HEK293 (cell line): ENCODE measurements at regions not wholly inside any gene's neighbourhood (a gene's known extent, or its start where the extent isn't known, plus 50 kb on each side); places are given as distances from the start of the nearest gene placed in this dataset.

ENCODE experiments used
- CTCF ChIA-PET: fragments of 350-600 bp; formaldehyde crosslinking; extraction: SDS; loops from one replicate; lab custom pipeline; 2021; ENCODE audit warnings: antibody characterized with exemption; lab: Yijun Ruan, JAX
- POLR2A ChIA-PET: fragments of 300-600 bp; formaldehyde crosslinking; extraction: SDS; loops from one replicate; lab custom pipeline; 2020; ENCODE audit warnings: antibody characterized with exemption, inconsistent platforms; lab: Yijun Ruan, JAX
- H3K27ac ChIP-seq: fragments of 200-500 bp; sonication (Bioruptor generic); 2 replicates; pipeline ENCODE4 v1.5.1; 2014; ENCODE audit warnings: low read depth, low read length, control low read depth, inconsistent platforms; ENCODE audit errors: extremely low read depth
- H3K36me3 ChIP-seq, 2 experiments: fragments of 200-500 bp in 1 of 2; sonication (Bioruptor generic) in 1 of 2; 1 replicate in 1 of 2; 2 replicates in 1 of 2; pipeline ENCODE4 v1.5.1; 2014 to 2017; ENCODE audit warnings: inconsistent platforms in 2 of 2, low read length in 2 of 2; ENCODE audit not compliant: control insufficient read depth in 2 of 2, insufficient read depth in 1 of 2
- H3K4me1 ChIP-seq: fragments of 200-500 bp; sonication (Bioruptor generic); 2 replicates; pipeline ENCODE4 v1.5.1; 2014; ENCODE audit warnings: mild to moderate bottlenecking, low read length, inconsistent platforms; ENCODE audit not compliant: control insufficient read depth, insufficient read depth
- H3K4me3 ChIP-seq: 2 replicates; pipeline ENCODE4 v1.5.1; 2011; ENCODE audit warnings: low read depth, mild to moderate bottlenecking, control low read depth, low read length, moderate library complexity
- H3K9me3 ChIP-seq: fragments of 200-500 bp; sonication (Bioruptor generic); 2 replicates; pipeline ENCODE4 v1.5.1; 2014; ENCODE audit warnings: low read depth, low read length, inconsistent platforms; ENCODE audit not compliant: control insufficient read depth, insufficient read depth
- AEBP2 ChIP-seq: fragments of 450-650 bp; formaldehyde crosslinking; IDR thresholded peaks from 2 replicates; pipeline ENCODE4 v1.5.1; 2016; ENCODE audit warnings: missing biosample characterization, missing genetic modification characterization, borderline replicate concordance
- FEZF1 ChIP-seq: fragments of 450-650 bp; formaldehyde crosslinking; IDR thresholded peaks from 2 replicates; pipeline ENCODE4 v1.5.1; 2016; ENCODE audit warnings: missing biosample characterization, missing genetic modification characterization
- GLIS1 ChIP-seq: fragments of 450-650 bp; formaldehyde crosslinking; IDR thresholded peaks from 2 replicates; pipeline ENCODE4 v1.5.1; 2016; ENCODE audit warnings: missing biosample characterization, missing genetic modification characterization
- REST ChIP-seq: fragments of 450-650 bp; formaldehyde crosslinking; IDR thresholded peaks from 2 replicates; pipeline ENCODE4 v1.5.1; 2016; ENCODE audit warnings: missing biosample characterization, missing genetic modification characterization
- YY1 ChIP-seq: fragments of 450-650 bp; formaldehyde crosslinking; IDR thresholded peaks from 2 replicates; pipeline ENCODE4 v1.5.1; 2018; ENCODE audit warnings: missing biosample characterization, missing genetic modification characterization
- ZBTB26 ChIP-seq: fragments of 450-650 bp; formaldehyde crosslinking; optimal IDR thresholded peaks from 2 replicates; pipeline ENCODE3; 2016; ENCODE audit warnings: missing biosample characterization, mild to moderate bottlenecking, missing genetic modification characterization
- ZFP41 ChIP-seq: fragments of 450-650 bp; formaldehyde crosslinking; IDR thresholded peaks from 2 replicates; pipeline ENCODE4 v1.5.1; 2016; ENCODE audit warnings: missing biosample characterization, missing genetic modification characterization, borderline replicate concordance
- ZNF19 ChIP-seq: fragments of 450-650 bp; formaldehyde crosslinking; IDR thresholded peaks from 2 replicates; pipeline ENCODE4; 2016; ENCODE audit warnings: missing biosample characterization, missing genetic modification characterization, low read depth
- ZNF23 ChIP-seq: fragments of 450-650 bp; formaldehyde crosslinking; IDR thresholded peaks from 2 replicates; pipeline ENCODE4 v1.5.1; 2016; ENCODE audit warnings: missing biosample characterization, missing genetic modification characterization, borderline replicate concordance
- ZNF280D ChIP-seq: fragments of 450-650 bp; formaldehyde crosslinking; IDR thresholded peaks from 2 replicates; pipeline ENCODE4 v1.5.1; 2016; ENCODE audit warnings: missing biosample characterization, missing genetic modification characterization
- ZNF394 ChIP-seq: fragments of 450-650 bp; formaldehyde crosslinking; IDR thresholded peaks from 2 replicates; pipeline ENCODE4 v1.5.1; 2016; ENCODE audit warnings: missing biosample characterization, missing genetic modification characterization, mild to moderate bottlenecking, moderate library complexity, borderline replicate concordance
- ZNF404 ChIP-seq: fragments of 450-650 bp; formaldehyde crosslinking; IDR thresholded peaks from 2 replicates; pipeline ENCODE4 v1.5.1; 2017; ENCODE audit warnings: missing biosample characterization, missing genetic modification characterization
- ZNF416 ChIP-seq: fragments of 450-650 bp; formaldehyde crosslinking; IDR thresholded peaks from 2 replicates; pipeline ENCODE4 v1.5.1; 2016; ENCODE audit warnings: missing biosample characterization, missing genetic modification characterization
- ZNF433 ChIP-seq: fragments of 450-650 bp; formaldehyde crosslinking; IDR thresholded peaks from 2 replicates; pipeline ENCODE4 v1.5.1; 2016; ENCODE audit warnings: missing biosample characterization, missing genetic modification characterization, low read depth
- ZNF488 ChIP-seq: fragments of 450-650 bp; formaldehyde crosslinking; IDR thresholded peaks from 2 replicates; pipeline ENCODE4 v1.5.1; 2016; ENCODE audit warnings: missing biosample characterization, missing genetic modification characterization
- ZNF513 ChIP-seq: fragments of 450-650 bp; IDR thresholded peaks from 2 replicates; pipeline ENCODE4 v1.5.1; 2018; ENCODE audit warnings: missing biosample characterization, missing genetic modification characterization
- ZNF544 ChIP-seq: fragments of 450-650 bp; formaldehyde crosslinking; IDR thresholded peaks from 2 replicates; pipeline ENCODE4 v1.5.0; 2017; ENCODE audit warnings: missing biosample characterization, missing genetic modification characterization
- ZNF571 ChIP-seq: fragments of 450-650 bp; formaldehyde crosslinking; IDR thresholded peaks from 2 replicates; pipeline ENCODE4 v1.5.0; 2017; ENCODE audit warnings: missing biosample characterization, missing genetic modification characterization
- ZNF585B ChIP-seq: fragments of 450-650 bp; formaldehyde crosslinking; IDR thresholded peaks from 2 replicates; pipeline ENCODE4 v1.5.1; 2016; ENCODE audit warnings: missing biosample characterization, missing genetic modification characterization
- ZNF645 ChIP-seq: fragments of 450-650 bp; formaldehyde crosslinking; IDR thresholded peaks from 2 replicates; pipeline ENCODE4; 2016; ENCODE audit warnings: missing biosample characterization, missing genetic modification characterization
- ZNF664 ChIP-seq: fragments of 450-650 bp; formaldehyde crosslinking; IDR thresholded peaks from 2 replicates; pipeline ENCODE4 v1.5.1; 2016; ENCODE audit warnings: missing biosample characterization, missing genetic modification characterization
- ZNF677 ChIP-seq: fragments of 450-650 bp; IDR thresholded peaks from 2 replicates; pipeline ENCODE4 v1.5.0; 2018; ENCODE audit warnings: missing biosample characterization, mild to moderate bottlenecking, missing genetic modification characterization, moderate library complexity
- ZNF76 ChIP-seq: fragments of 450-650 bp; formaldehyde crosslinking; IDR thresholded peaks from 2 replicates; pipeline ENCODE4; 2016; ENCODE audit warnings: low read depth, missing biosample characterization, missing genetic modification characterization, borderline replicate concordance

- no peak overlapping the region for H3K27ac ChIP-seq
- ChIA-PET POLR2A (no interaction called here), CTCF (no interaction called here)
- TF ChIP-seq YY1 (no peak), AEBP2 (tag by site-specific recombination) (no peak), FEZF1 (tag by site-specific recombination) (no peak), ZNF416 (tag by site-specific recombination) (no peak), GLIS1 (no peak)
- TF ChIP-seq, all 188 proteins: peak for 0
- H3K4me3 ChIP-seq = no peak overlapping the region
- no peaks in the 10 kb centered on the region for H3K9me3 ChIP-seq
- H3K36me3 ChIP-seq = no peaks in the 10 kb centered on the region
- no peaks in the 10 kb centered on the region for H3K4me1 ChIP-seq
Measured at GRCh38 chr7:42642699-42643098, 269.2 kb downstream of the C7orf25 start.

- Histone ChIP-seq H3K27ac (no peak overlapping the region), H3K36me3 (no peaks in the 10 kb centered on the region), H3K4me3 (no peak overlapping the region), H3K9me3 (no peaks in the 10 kb centered on the region), H3K4me1 (no peaks in the 10 kb centered on the region)
- ChIA-PET POLR2A (no interaction called here), CTCF (no interaction called here)
- TF ChIP-seq ZNF433 (tag by site-specific recombination) (no peak), ZNF488 (tag by site-specific recombination) (no peak), ZNF23 (no peak), ZNF404 (tag by site-specific recombination) (no peak), ZFP41 (no peak), ZNF544 (tag by site-specific recombination) (no peak), ZNF645 (no peak), ZNF585B (tag by site-specific recombination) (no peak), REST (no peak), ZNF76 (tag by site-specific recombination) (no peak), ZNF571 (no peak), ZNF513 (no peak), ZNF280D (no peak), ZNF19 (tag by site-specific recombination) (no peak), ZNF664 (tag by site-specific recombination) (no peak), ZBTB26 (tag by site-specific recombination) (no peak), GLIS1 (no peak), ZNF394 (tag by site-specific recombination) (no peak), ZNF677 (tag by site-specific recombination) (no peak)
Measured at GRCh38 chr7:42639930-42640329, 271.9 kb downstream of the C7orf25 start.
